Endothelial cell of umbilical vein (primary cell): ENCODE measurements at regions not wholly inside any gene's neighbourhood (a gene's known extent, or its start where the extent isn't known, plus 50 kb on each side); places are given as distances from the start of the nearest gene placed in this dataset.

Experiments used
- BruUV-seq: library from RNA; stranded (reverse); fragments of 400-500 nt; replicated peaks from 2 replicates; lab custom pipeline; 2021; lab: Mats Ljungman, UMichigan
- CTCF ChIA-PET: fragments of 300-600, 350-600 bp; sonication (Branson Sonifier 250); formaldehyde crosslinking; loops from one replicate; lab custom pipeline; 2021; ENCODE audit warnings: antibody characterized with exemption, inconsistent platforms; lab: Charles Lee
- POLR2A ChIA-PET: fragments of 300-600, 350-600 bp; sonication (Branson Sonifier 250); formaldehyde crosslinking; loops from one replicate; lab custom pipeline; 2021; ENCODE audit warnings: antibody characterized with exemption, inconsistent platforms; lab: Charles Lee
- DNase-seq: peaks from one replicate; pipeline ENCODE4 v3.0.0-alpha.2; 2011; ENCODE audit warnings: low read depth, low spot score
- FAIRE-seq: peaks from 2 replicates; lab custom pipeline; 2011; peaks lifted over from hg19 to GRCh38; lab: Jason Lieb, UNC
- H2AFZ ChIP-seq: 2 replicates; pipeline ENCODE4 v1.6.0; 2012; ENCODE audit warnings: low read depth, low read length, control low read depth, inconsistent platforms
- H3K27ac ChIP-seq: 2 replicates; pipeline ENCODE4 v1.5.1; 2011; ENCODE audit warnings: low read depth, mild to moderate bottlenecking, control low read depth, low read length, moderate library complexity; ENCODE audit not compliant: insufficient read depth
- H3K27me3 ChIP-seq, 2 experiments: 2 replicates each; pipeline versions ENCODE4 v1.6.0 to v1.6.1; 2011; ENCODE audit warnings: low read length in 2 of 2, mixed read lengths in 1 of 2; ENCODE audit not compliant: control insufficient read depth in 2 of 2, insufficient read depth in 2 of 2
- H3K36me3 ChIP-seq, 2 experiments: 2 replicates in 1 of 2; 3 replicates in 1 of 2; pipeline ENCODE4 v1.5.1; 2011; ENCODE audit warnings: low read length in 2 of 2, mild to moderate bottlenecking in 1 of 2, moderate library complexity in 1 of 2; ENCODE audit not compliant: control insufficient read depth in 2 of 2, insufficient read depth in 2 of 2; ENCODE audit errors: extremely low read depth in 1 of 2
- H3K4me1 ChIP-seq: 3 replicates; pipeline ENCODE4 v1.5.1; 2011; ENCODE audit warnings: mild to moderate bottlenecking, low read length; ENCODE audit not compliant: control insufficient read depth, insufficient read depth; ENCODE audit errors: extremely low read depth
- H3K4me2 ChIP-seq: 2 replicates; pipeline ENCODE4 v1.6.1; 2011; ENCODE audit warnings: low read length, control low read depth, mixed read lengths; ENCODE audit not compliant: insufficient read depth
- H3K4me3 ChIP-seq, 3 experiments: fragments of 200-600 bp in 1 of 3; sonication (generic), shearing (Covaris generic) in 1 of 3; replicated peaks in 1 of 3; 2 replicates each; pipeline ENCODE4 v1.5.1; 2011 to 2016; ENCODE audit warnings: control low read depth in 3 of 3, low read length in 3 of 3, mild to moderate bottlenecking in 2 of 3, inconsistent platforms in 1 of 3, low read depth in 1 of 3, moderate library complexity in 1 of 3; ENCODE audit not compliant: insufficient read depth in 1 of 3
- H3K79me2 ChIP-seq: 2 replicates; pipeline ENCODE4 v1.6.0; 2012; ENCODE audit warnings: low read length, inconsistent platforms; ENCODE audit not compliant: control insufficient read depth, insufficient read depth
- H3K9ac ChIP-seq: replicated peaks from 2 replicates; pipeline ENCODE3; 2011; ENCODE audit warnings: low read length, control low read depth; ENCODE audit not compliant: insufficient read depth; ENCODE audit errors: extremely low read depth
- H3K9me1 ChIP-seq: replicated peaks from 3 replicates; pipeline ENCODE4 v1.6.0; 2011; ENCODE audit warnings: mild to moderate bottlenecking, low read length; ENCODE audit not compliant: control insufficient read depth, insufficient read depth; ENCODE audit errors: extremely low read depth
- H3K9me3 ChIP-seq: replicated peaks from 2 replicates; pipeline ENCODE4 v1.5.1; 2012; ENCODE audit warnings: low read length, inconsistent platforms; ENCODE audit not compliant: control insufficient read depth, insufficient read depth
- H4K20me1 ChIP-seq: replicated peaks from 2 replicates; pipeline ENCODE3; 2011; ENCODE audit warnings: mild to moderate bottlenecking, low read length; ENCODE audit not compliant: control insufficient read depth, insufficient read depth; ENCODE audit errors: extremely low read depth
- CTCF ChIP-seq, 2 donors: IDR thresholded peaks; 1 replicate in 1 of 2; 2 replicates in 1 of 2; pipeline ENCODE4 v1.5.1; 2011; ENCODE audit warnings: low read length in 2 of 2, mild to moderate bottlenecking in 2 of 2, moderate library complexity in 2 of 2, control low read depth in 1 of 2, inconsistent platforms in 1 of 2, low read depth in 1 of 2; ENCODE audit not compliant: insufficient read depth in 1 of 2; ENCODE audit errors: extremely low read depth in 1 of 2
- EZH2 ChIP-seq: IDR thresholded peaks from 2 replicates; pipeline ENCODE4 v1.6.1; 2012; ENCODE audit warnings: borderline replicate concordance, low read depth, mild to moderate bottlenecking, moderate library complexity, low read length, inconsistent platforms; ENCODE audit not compliant: severe bottlenecking
- FOS ChIP-seq: IDR thresholded peaks from 2 replicates; pipeline ENCODE4 v1.6.1; 2011; ENCODE audit warnings: mild to moderate bottlenecking, low read length, moderate library complexity, borderline replicate concordance; ENCODE audit not compliant: insufficient read depth
- GATA2 ChIP-seq: IDR thresholded peaks from 2 replicates; pipeline ENCODE4 v1.7.0; 2011; ENCODE audit warnings: low read depth, mild to moderate bottlenecking, moderate library complexity, mixed read lengths, low read length; ENCODE audit not compliant: insufficient read length, insufficient read depth
- JUN ChIP-seq: IDR thresholded peaks from 2 replicates; pipeline ENCODE4 v1.6.1; 2011; ENCODE audit warnings: borderline replicate concordance, low read depth; ENCODE audit not compliant: insufficient read length, insufficient read depth
- MYC ChIP-seq: IDR thresholded peaks from one replicate; pipeline ENCODE4 v1.6.1; 2011; ENCODE audit warnings: mild to moderate bottlenecking, low read depth, low read length
- POLR2A ChIP-seq: IDR thresholded peaks from 2 replicates; pipeline ENCODE4 v1.6.1; 2012; ENCODE audit warnings: low read depth, mild to moderate bottlenecking, control low read depth, low read length
- POLR2AphosphoS5 ChIP-seq: IDR thresholded peaks from 2 replicates; pipeline ENCODE4 v1.6.1; 2012; ENCODE audit warnings: low read depth, mild to moderate bottlenecking, control low read depth, low read length, moderate library complexity; ENCODE audit not compliant: insufficient read depth
- dilution Hi-C: fragments of 300-500 bp; cut with MboI; formaldehyde crosslinking; loops from one replicate; pipeline ENCODE4 v1.15.0; 2019; ENCODE audit warnings: low sequenced_read_pairs; ENCODE audit not compliant: extremely low pct_ligation_motif_present
- intact Hi-C: fragments of 100-400 bp; cut with micrococcal nuclease; formaldehyde crosslinking; loops from one replicate; pipeline ENCODE4 v1.10.0; 2022
- TF ChIP-seq, protein P1 (sequence below): IDR thresholded peaks from 2 replicates; pipeline ENCODE4 v1.6.1; 2011; ENCODE audit not compliant: insufficient read depth, insufficient read length

DNA sequence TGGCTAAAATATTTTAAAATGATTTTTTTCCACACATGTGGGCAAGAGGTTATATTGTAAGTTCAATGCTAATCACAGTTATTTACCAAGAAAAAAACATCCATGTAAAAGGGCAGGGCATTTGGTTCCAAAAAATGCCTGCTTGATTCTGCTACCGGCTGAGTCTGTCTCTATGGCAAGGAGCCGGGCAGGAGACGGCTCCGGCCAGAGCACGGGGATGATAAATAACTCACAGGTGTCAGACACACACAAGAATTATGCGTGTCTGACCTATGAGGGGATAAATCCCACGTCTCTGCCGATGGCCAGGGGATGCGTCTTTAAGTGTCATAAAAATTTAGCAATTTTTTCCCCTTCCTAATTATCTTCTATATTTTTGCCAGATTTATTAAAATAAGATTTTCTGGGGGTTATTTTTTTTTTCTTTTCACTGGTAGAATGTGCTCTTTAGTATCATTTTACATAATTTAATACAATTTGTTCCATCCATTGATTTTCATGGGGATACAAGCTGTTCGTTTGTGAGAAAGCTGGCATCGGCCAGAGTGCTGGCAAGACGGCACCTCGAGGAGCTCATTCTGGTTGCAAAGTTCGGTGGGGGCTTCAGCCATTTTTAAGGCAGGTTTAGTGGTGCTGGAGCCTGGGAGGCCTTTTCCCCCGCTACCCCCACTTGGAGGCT, 253.9 kb downstream of the ZNF536 start:
- POLR2A ChIA-PET, result no interaction called here

More for the DNA sequence above, 253.9 kb downstream of the ZNF536 start:
- no peaks in the 10 kb centered on the region for H3K36me3 ChIP-seq
- dilution Hi-C loops, result loop anchor here (25.0 kb wide), 1 partner anchor 889 kb away; no protein-coding TSS in a partner anchor
- intact Hi-C loops, result no loop called here
- H3K79me2 ChIP-seq, result no peaks in the 10 kb centered on the region
- H3K4me1 ChIP-seq, result no peaks in the 10 kb centered on the region
- no peaks in the 10 kb centered on the region for H3K27me3 ChIP-seq
- no peak overlapping the region for H3K27ac ChIP-seq
- no peak overlapping the region for H3K4me3 ChIP-seq
- CTCF ChIA-PET, result no interaction called here
- no peaks in the 10 kb centered on the region for H4K20me1 ChIP-seq
- no peak for FAIRE-seq
- no peak overlapping the region for H3K4me2 ChIP-seq
- no peak for DNase-seq
- no TSS peak for BruUV-seq
- TF ChIP-seq, protein P1, sequence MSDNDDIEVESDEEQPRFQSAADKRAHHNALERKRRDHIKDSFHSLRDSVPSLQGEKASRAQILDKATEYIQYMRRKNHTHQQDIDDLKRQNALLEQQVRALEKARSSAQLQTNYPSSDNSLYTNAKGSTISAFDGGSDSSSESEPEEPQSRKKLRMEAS, result no peak
- TF ChIP-seq CTCF (IDR thresholded peaks at IDR 0.05; ENCODE audit: extremely low read depth in 1 of 2, insufficient read depth in 1 of 2, low read depth in 1 of 2, low read length in 2 of 2), result no peak
- no peak for TF ChIP-seq JUN
- no peak for TF ChIP-seq FOS
- TF ChIP-seq MYC, result no peak
- TF ChIP-seq EZH2, result no peak
- TF ChIP-seq GATA2, result no peak
- no peak for TF ChIP-seq POLR2AphosphoS5
- no peak for TF ChIP-seq POLR2A
- no peak overlapping the region for H2AFZ ChIP-seq
- no peaks in the 10 kb centered on the region for H3K9me1 ChIP-seq
- H3K9me3 ChIP-seq, result peaks cover 8% of the 10 kb centered on the region
- no peak overlapping the region for H3K9ac ChIP-seq
